ENCODE measurements at regions not wholly inside any gene's neighbourhood (a gene's known extent, or its start where the extent isn't known, plus 50 kb on each side); places are given as distances from the start of the nearest gene placed in this dataset.

- Histone ChIP-seq H4K20me1 (ENCODE audit: insufficient read depth) (no peaks in the 10 kb centered on the region), H3K9me2 (no peaks in the 10 kb centered on the region), H2AFZ (ENCODE audit: low read depth) (no peak overlapping the region), H3K27ac (ENCODE audit: low read depth in 2 of 2, low read length in 1 of 2) (no peak overlapping the region), H3K79me2 (ENCODE audit: insufficient read depth) (no peaks in the 10 kb centered on the region), H3K36me3 (replicated peaks in 1 of 2; ENCODE audit: control insufficient read depth in 1 of 2, insufficient read depth in 2 of 2, low read length in 1 of 2) (no peaks in the 10 kb centered on the region), H3K4me2 (no peak overlapping the region), H3K9ac (no peak overlapping the region), H3K9me3 (no peaks in the 10 kb centered on the region), H3K4me1 (ENCODE audit: control insufficient read depth in 1 of 2, insufficient read depth in 2 of 2, low read depth in 1 of 2, low read length in 1 of 2) (no peaks in the 10 kb centered on the region), H3K27me3 (ENCODE audit: insufficient read depth) (no peaks in the 10 kb centered on the region), H3F3A (replicated peaks; ENCODE audit: insufficient read depth) (no peaks in the 10 kb centered on the region), H3K4me3 (ENCODE audit: low read depth in 2 of 2, low read length in 1 of 2) (no peak overlapping the region)
- TF ChIP-seq MAX (IDR thresholded peaks at IDR 0.05; ENCODE audit: low read depth) (no peak), RAD21 (IDR thresholded peaks at IDR 0.05; ENCODE audit: low read length) (no peak), GABPA (IDR thresholded peaks at IDR 0.05; ENCODE audit: low read depth) (no peak), YY1 (IDR thresholded peaks at IDR 0.05; ENCODE audit: low read depth) (no peak), TEAD4 (IDR thresholded peaks at IDR 0.05; ENCODE audit: borderline replicate concordance, insufficient read depth) (no peak), SIN3A (IDR thresholded peaks at IDR 0.05; ENCODE audit: borderline replicate concordance, low read depth, low read length) (no peak), EZH2phosphoT487 (IDR thresholded peaks at IDR 0.05; ENCODE audit: borderline replicate concordance, low read depth) (no peak), RXRA (IDR thresholded peaks at IDR 0.05; ENCODE audit: borderline replicate concordance, low read depth) (no peak), TAF1 (IDR thresholded peaks at IDR 0.05; ENCODE audit: borderline replicate concordance, low read depth, low read length) (no peak), NRF1 (IDR thresholded peaks at IDR 0.05; ENCODE audit: low read depth, low read length) (no peak), JUND (IDR thresholded peaks at IDR 0.05) (no peak), SMC3 (IDR thresholded peaks at IDR 0.05; ENCODE audit: low read depth, low read length) (no peak), ELF1 (IDR thresholded peaks at IDR 0.05) (no peak)
- TF ChIP-seq, protein P1, sequence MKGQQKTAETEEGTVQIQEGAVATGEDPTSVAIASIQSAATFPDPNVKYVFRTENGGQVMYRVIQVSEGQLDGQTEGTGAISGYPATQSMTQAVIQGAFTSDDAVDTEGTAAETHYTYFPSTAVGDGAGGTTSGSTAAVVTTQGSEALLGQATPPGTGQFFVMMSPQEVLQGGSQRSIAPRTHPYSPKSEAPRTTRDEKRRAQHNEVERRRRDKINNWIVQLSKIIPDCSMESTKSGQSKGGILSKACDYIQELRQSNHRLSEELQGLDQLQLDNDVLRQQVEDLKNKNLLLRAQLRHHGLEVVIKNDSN (IDR thresholded peaks at IDR 0.05; ENCODE audit: borderline replicate concordance, low read depth) = no peak
- TF ChIP-seq, protein P2, sequence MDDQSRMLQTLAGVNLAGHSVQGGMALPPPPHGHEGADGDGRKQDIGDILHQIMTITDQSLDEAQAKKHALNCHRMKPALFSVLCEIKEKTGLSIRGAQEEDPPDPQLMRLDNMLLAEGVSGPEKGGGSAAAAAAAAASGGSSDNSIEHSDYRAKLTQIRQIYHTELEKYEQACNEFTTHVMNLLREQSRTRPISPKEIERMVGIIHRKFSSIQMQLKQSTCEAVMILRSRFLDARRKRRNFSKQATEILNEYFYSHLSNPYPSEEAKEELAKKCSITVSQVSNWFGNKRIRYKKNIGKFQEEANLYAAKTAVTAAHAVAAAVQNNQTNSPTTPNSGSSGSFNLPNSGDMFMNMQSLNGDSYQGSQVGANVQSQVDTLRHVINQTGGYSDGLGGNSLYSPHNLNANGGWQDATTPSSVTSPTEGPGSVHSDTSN (IDR thresholded peaks at IDR 0.05) = no peak
- TF ChIP-seq, protein P3, sequence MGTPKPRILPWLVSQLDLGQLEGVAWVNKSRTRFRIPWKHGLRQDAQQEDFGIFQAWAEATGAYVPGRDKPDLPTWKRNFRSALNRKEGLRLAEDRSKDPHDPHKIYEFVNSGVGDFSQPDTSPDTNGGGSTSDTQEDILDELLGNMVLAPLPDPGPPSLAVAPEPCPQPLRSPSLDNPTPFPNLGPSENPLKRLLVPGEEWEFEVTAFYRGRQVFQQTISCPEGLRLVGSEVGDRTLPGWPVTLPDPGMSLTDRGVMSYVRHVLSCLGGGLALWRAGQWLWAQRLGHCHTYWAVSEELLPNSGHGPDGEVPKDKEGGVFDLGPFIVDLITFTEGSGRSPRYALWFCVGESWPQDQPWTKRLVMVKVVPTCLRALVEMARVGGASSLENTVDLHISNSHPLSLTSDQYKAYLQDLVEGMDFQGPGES (IDR thresholded peaks at IDR 0.05; ENCODE audit: low read depth, low read length) = no peak
- TF ChIP-seq, protein P4, sequence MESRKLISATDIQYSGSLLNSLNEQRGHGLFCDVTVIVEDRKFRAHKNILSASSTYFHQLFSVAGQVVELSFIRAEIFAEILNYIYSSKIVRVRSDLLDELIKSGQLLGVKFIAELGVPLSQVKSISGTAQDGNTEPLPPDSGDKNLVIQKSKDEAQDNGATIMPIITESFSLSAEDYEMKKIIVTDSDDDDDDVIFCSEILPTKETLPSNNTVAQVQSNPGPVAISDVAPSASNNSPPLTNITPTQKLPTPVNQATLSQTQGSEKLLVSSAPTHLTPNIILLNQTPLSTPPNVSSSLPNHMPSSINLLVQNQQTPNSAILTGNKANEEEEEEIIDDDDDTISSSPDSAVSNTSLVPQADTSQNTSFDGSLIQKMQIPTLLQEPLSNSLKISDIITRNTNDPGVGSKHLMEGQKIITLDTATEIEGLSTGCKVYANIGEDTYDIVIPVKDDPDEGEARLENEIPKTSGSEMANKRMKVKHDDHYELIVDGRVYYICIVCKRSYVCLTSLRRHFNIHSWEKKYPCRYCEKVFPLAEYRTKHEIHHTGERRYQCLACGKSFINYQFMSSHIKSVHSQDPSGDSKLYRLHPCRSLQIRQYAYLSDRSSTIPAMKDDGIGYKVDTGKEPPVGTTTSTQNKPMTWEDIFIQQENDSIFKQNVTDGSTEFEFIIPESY (IDR thresholded peaks at IDR 0.05; ENCODE audit: borderline replicate concordance, low read depth) = no peak
- CTCF ChIA-PET = no interaction called here
- DNase-seq = no peak
- 16% methylated on average over 14 of the region's 14 CpGs for WGBS (ENCODE audit: low lambda C conversion rate)
- POLR2A ChIA-PET = no interaction called here
These were observed 127.9 kb upstream of the SOX1 start for GRCh38 chr13:111938741-111939665.

Measured in SK-N-SH (cell line).